HG02798 (cell line): ENCODE measurements at regions not wholly inside any gene's neighbourhood (a gene's known extent, or its start where the extent isn't known, plus 50 kb on each side); places are given as distances from the start of the nearest gene placed in this dataset.

Experiments used
- ATAC-seq: cut with Tn5 transposase; IDR thresholded peaks from one replicate; pipeline ENCODE4 v1.9.1; 2021; ENCODE audit warnings: mild to moderate bottlenecking; ENCODE audit not compliant: unreplicated experiment, poor library complexity

DNA sequence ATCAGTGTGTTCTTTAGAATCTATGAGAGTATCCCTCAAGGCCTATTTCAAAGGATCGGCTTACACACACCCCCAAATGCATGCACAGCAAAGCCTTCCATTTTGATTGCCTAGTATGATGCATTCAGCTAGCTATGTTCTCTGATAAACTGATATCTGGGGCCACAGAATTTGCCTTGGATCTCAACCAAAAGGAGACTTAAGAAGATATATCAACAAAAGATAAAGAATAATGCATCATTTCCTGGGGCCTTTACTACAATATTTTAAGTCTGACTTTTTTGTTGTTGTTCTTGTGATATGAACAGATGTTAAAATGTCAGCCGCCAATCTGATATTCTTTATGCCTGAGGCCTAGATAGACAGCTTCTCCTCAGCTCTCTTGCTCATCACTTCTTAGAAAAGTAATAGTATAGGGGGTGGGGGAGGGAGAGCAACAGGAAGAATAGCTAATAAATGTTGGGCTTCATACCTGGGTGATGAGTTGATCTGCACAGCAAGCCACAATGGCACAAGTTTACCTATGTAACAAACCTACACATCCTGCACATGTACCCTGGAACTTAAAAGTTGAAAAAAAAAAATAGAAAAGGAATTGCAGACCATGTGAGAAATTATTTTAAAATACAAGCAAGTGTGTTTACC, 792.9 kb upstream of the GHITM start:
- ATAC-seq, result no peak

DNA sequence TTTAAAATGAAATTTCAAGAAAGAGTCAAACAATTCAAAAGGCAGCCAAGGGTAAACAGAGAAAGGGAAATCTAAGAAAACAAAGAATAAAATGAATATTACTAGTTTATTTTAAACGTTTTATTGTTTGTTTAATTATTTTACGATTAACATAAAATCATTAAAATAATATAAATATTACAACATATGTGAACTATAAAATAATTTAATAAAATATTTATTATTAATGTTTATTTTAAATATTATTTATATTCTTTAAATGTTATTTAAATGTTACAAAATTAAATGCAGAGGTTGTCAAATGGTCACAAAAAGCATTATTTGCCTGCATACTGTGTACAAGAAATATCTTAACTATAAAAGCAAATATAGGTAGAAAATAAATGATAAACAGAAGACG, 786.7 kb upstream of the GHITM start:
- ATAC-seq, result no peak

DNA sequence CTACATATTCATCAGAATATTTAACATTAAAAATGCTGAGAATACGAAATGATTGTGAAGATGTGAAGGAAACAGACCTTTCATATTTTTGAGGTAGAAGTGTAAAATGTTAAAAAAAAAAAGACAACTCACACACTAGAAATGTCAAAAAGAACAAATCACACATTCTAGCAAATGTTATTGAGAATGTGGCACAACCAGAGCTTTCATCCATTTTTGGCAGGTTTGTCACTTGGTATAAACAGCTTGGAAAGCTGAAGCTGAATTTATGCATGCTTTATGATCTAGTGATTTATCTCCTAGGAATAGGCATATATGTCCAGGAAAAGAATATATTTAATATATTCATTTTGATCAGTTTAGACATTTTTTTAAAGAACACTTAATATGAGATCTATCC, 784.9 kb upstream of the GHITM start:
- no peak for ATAC-seq

DNA sequence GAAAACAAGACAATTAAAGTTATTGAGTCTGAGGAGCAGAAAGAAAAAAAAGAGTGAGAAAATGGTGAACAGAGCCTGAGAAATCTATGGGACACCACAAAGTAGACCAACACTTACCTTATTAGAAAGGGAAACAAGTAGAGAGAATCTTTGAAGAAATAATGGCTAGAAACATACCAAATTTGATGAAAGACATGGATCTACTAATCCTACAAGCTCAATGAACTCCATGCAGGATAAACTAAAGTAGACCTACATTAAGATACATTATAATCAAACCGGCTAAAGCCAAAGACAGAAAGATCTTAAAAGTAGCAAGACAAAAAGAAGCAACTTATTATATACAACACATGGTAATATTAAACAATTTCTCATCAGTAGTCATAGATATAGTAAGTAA, 782.3 kb upstream of the GHITM start:
- ATAC-seq, result no peak

DNA sequence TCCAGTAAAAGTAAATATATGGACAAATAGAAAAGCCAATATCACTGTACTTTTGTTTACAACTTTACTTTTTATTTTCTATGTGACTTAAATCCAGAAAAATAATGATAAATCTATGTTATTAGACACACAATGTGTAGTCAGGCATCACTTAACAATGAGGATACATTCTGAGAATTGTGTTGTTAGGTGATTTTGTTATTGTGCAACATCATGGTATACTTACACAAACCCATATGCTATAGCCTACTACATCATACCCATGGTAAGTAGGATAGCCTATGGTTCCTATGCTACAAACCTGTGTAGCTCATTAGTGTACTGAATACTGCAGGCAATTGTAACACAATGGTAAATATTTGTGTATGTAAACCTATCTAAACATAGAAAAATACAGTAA, 781.7 kb upstream of the GHITM start:
- ATAC-seq, result no peak

DNA sequence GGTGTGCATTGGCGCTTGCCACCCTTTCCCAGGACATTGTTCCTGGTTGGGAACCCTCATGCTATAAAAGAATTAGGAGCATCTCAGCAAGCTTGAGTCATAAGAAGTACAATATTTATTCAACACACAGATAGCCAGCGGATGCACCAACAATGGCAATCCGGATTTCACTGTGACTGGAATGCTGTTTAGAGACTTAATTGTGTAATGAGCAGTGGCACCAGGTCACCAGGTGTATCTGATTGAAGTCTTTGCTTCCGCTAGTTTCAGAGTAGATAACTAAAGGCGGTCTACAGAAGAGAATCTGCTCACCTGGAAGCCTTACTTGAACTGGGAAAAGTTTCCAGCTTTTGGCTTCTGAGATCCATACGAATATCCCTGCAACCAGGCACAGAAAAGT, 772.3 kb upstream of the GHITM start:
- no peak for ATAC-seq

DNA sequence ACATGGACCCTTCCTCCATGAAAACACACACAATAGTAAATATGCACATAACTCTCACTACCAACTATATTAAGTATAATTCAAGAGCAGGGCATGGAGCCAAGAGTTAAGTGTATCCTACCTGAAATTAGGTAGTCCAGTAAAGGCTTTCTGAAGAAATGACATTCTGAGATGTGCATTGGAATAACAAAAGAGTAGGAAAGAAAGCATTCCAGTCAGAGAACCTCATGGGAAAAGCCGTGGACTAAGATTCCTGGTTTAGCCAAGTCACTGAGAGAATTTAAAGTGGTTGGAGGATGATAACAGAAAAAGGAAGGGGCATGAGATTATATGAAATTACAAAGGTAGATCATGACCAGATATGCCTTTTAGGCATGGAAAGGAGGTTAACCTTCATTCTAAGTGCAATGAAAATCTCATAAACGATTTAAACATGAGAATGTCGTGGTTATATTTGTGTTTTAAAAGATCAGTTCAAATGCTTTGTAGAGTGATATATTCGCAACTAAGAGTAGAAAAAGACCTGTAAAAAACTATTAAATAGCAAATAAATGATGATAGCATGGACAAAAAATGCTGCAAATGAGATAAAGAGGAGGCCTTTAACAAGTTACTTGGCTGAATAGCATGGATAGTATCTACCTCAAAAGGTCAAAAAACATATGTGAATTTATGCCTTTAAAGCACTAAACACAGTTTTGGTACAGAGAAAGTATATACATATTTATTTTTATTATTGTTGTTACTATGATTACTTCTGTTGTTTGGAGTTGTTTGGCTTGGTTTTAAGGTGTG, 767.4 kb upstream of the GHITM start:
- ATAC-seq, result no peak

DNA sequence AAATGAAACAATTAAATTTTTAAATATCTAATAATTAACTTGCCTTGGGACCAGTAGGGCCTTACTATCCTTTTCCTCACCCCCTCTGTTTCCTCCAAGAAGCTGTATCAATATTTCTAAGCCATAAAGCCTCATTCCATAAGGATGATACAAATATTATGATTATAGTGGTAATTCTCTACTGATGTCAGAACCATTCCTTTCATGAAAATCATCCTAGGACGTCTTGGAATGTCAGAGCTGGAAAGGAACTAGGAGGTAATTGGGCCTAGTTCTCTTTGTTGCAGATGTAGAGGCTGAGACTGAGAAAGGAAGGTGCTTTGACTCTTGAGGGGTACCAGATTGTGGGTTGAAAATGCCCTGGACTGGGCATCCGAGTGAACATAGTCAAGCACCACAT, 766.7 kb upstream of the GHITM start:
- no peak for ATAC-seq

DNA sequence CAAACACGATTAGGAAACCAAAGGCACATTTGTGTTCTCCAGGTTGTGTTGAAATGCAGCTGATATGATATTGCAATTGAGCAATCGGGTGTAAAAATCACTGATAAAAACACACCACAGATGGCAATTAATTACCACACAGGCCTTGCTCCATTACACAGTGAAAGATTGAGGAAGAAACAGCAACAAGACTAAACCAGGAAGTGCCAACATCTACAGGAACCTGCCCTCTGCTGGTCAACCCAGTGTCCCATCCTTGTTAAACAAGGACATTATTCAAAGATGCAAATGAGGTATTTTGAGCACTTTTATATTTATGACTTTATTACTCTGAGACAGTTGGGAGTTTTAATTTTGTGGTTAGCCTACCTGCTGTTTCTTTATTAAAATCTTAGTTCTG, 765.6 kb upstream of the GHITM start:
- ATAC-seq, result no peak

DNA sequence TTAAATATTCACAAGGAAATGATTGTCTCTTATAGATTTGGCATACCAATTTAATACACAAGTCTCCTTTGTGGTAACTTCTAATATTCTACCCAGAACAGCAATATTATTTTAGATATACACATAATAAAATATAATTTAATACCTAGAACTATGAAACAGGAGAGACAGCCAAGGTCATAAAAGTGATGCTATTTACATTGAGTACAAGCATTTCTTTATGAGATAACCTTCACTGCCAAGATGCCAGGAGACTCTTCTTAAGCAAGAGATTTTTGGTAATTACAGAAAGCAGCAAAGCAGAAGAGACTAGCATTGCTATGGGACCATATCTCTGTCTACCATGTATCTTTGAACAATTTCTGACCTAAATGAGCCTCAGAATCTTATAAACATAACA, 764.6 kb upstream of the GHITM start:
- ATAC-seq, result no peak

DNA sequence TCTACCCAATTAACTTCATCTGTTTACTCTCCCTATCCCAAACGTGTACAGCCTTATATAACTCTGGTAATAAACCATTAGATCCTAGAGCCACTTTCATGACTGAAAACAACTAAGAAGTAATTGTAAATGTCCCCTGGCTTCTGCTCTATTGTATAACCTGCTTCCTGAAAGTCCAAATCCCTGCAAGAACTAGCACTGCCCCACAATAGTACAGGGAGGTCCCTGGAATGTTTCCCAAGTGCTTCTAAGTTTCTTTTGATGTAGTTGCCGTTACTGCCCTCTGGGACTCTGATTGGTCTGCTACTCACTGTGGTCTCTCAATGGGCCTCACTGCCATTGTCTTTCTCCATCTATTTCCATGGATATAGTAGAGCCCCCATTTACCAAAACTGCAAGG, 764.0 kb upstream of the GHITM start:
- ATAC-seq, result no peak

DNA sequence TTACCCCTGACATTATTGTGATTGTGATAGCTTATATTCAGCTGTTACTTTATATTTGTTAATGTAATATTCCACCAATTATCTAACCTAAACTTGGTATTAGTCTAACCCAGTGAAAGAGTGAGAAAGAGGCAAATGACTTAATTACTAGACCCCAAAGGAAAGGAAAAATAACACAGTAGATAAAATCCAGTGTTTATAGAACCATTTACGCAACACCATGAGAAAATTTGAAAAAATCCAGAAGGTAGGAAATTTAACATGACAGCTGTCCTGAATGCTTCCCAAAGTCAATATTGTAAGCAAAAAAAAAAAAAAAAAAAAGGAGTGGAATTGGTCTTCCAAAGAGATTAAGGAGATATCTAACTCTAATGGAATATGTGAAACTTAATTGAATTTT, 741.5 kb upstream of the GHITM start:
- ATAC-seq, result no peak

DNA sequence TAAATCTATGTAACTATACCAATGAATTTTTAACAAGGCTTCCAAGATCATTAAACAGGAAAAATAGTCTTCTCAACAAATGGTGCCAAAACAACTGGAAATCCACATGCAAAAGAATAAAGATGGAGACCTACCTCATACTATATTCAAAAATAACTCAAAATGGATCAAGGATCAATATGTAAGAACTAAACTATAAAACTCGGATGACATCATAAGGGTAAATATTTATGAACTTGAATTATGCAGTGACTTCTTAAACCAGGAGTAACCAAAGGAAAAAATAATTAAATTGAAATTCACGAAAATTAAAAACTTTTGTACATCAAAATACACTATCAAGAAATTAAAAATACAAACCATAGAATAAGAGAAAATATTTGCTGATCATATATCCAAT, 728.7 kb upstream of the GHITM start:
- no peak for ATAC-seq

DNA sequence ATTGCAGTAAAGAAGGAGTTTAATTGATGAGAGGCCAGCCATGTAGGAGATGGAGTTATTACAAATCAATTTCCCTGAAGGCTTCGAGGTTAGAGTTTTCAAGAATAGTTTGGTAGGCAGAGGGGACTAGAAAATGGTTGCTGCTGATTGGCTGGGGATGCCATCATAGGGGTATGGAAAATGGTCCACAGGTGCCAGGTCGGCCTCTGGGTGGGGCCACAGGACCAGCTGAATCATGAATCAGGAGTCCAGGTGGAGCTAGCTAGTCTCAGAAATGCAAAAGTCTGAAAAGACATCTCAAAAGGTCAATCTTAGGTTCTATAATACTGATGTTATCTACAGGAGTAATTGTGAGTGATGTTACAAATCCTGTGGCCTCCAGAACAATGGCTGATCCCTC, 714.0 kb upstream of the GHITM start:
- ATAC-seq, result no peak

DNA sequence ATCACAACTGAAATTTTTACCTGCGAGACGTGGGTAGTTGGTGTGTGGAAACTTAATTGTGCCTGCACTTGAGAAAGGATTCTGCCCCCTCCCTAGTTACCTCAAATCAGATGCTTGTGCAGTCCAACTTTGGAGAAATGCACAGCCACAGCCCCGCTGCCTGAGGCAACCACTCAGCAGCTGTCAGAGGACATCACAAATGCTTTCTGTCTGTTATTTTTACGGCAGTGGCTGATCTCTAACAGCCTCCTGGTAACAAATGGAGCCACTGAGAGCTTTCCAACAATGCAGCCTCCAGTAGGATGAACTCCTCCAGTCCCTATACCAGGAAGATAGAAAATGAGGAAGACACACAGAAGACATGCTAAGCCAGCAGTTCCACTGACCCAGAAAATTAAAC, 712.2 kb upstream of the GHITM start:
- no peak for ATAC-seq

DNA sequence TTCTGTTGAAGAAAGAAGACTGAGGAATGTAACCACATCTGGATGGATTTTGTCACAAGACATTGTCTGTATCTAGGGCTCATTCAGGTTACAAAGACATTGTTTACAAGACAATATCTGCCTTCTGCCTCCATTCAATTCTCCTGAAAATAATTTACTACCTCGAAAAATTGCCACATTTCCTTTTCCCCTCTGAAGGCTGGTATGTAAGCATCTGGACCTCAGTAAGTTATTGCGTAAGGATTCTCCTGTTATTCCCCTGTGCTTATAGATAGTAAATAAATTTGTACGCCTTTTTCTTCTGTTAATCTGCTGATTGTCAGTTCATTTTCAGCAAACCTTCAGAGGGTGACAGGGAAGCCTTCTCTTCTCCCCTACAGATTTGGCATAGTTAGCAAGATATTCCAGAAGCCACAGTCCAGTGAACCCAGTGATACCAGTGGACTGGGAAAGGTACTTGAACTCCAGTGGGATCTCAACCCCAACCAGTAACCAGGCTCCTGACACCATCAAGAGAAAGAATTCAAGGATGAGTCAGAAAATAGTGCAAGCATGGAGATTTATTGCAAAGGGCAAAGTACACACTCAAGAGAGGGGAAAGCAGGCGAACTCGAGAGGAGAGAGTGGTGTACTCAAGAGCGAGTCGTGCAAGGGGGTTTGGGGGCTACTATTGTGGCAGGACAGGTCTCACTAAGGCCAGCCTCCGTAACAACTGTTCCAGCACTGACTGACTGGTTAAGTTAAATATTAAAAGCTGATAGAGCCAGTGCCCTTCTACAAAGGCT, 706.9 kb upstream of the GHITM start:
- ATAC-seq, result no peak

DNA sequence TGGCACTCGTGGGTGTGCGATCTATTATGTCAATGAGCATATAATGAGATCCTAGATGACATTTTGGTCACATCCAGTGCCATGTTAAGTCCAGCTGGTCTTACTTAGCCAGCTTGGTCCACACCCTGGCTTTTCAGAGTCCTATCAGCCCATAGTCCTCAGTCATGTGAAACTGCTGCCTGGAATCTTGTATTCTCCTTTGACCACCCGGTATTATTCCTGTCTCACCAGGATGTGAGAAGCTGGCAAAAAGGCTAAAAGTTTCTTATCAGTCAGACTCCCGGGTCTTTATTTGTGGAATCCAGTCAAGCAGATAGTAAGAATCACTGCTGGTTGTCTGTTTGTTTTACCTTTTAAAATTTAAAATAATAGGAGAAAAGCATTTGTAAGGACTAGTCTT, 705.6 kb upstream of the GHITM start:
- no peak for ATAC-seq

DNA sequence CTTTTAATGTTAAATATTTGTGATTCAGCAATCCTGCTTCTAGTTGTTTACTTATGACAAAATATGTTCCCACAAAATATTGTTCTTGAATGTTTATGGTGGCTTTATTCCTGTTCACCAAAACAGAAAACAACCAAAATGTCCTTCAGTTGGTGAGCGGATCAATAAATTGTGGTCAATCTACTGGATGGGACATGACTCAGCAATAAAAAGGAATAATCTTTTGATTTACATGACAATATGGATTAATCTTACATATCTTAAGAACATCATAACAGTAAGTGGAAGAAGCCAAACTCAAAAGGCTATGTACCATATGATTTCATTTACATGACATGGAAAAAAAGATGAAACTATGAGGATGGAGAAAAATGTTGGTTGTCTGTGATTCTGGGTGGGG, 691.3 kb upstream of the GHITM start:
- ATAC-seq, result no peak

DNA sequence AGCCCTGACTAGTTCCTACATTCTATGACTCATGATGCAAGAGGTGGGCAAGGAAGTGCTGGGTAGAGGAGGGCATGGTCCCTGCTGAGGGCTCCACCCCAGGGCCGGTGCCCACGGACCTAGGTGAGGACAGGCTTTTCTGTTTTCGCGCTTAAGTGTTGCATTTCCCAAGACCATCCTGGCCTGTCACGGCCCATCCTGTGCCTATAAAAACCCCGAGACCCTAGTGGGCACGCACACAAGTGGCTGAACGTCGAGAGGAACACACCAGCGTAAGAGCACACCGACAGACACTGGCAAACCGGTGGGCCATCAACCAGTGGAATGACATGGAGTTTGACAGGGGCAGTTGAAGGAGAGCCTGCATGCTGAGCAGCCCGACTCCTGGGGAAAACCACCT, 680.7 kb upstream of the GHITM start:
- no peak for ATAC-seq

DNA sequence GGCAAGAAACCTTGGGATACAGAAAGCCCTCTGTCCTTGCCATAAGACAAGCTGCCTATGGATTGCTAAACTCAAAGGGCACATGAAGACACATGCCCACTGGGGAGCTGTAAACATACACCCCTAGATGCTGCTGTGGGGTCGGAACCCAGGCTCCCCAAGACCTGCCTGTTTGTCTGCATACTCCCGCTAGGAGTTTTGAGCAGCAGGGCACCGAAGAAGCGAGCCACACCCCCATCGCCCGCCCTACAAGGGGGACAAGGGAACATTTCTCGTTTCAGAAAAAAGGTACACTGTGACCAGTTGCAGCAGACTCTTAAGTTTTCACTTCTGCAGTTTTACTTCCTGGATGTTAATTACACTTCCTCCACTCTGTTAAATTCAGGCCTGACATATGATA, 680.2 kb upstream of the GHITM start:
- ATAC-seq, result no peak

DNA sequence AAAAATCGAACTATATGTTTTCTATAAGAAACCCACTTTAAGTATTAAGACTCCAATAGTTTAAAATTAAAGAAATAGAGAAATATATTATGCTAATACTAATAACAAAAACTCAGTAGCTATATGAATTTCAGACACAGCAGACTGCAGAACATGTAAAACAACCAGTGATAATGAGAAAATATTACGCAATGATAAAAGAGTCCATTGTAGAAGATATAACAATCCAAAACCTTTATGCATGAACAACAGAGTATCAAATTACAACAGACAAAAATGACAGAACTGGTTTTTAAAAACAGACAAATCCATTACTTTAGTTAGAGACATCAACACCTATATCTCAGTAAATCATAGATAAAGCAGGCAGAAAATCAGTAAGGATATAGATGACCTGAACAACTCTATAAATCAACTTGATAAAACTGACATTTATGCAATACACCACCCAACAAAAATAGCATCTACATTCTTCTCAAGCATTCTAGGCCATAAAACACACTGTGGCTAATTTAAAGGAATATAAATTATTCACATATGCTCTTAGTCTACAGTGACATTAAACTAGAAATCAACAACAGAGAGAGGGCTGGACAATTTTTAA, 669.5 kb upstream of the GHITM start:
- ATAC-seq, result no peak
